Fibroblast of pulmonary artery (primary cell): ENCODE measurements at regions not wholly inside any gene's neighbourhood (a gene's known extent, or its start where the extent isn't known, plus 50 kb on each side); places are given as distances from the start of the nearest gene placed in this dataset.
A peak's percentile ranks its signal among the peaks of the same experiment; 100 is the strongest.

Source experiments
- DNase-seq: peaks from one replicate; pipeline ENCODE4 v3.0.0-alpha.2; 2010; ENCODE audit warnings: low read depth
- H3K4me3 ChIP-seq: replicated peaks from 2 replicates; pipeline ENCODE4 v1.5.1; 2011; ENCODE audit warnings: low read depth, mild to moderate bottlenecking, control low read depth, low read length, moderate library complexity
- CTCF ChIP-seq: IDR thresholded peaks from 2 replicates; pipeline ENCODE4 v1.5.1; 2011; ENCODE audit warnings: mild to moderate bottlenecking, control low read depth, low read length, inconsistent platforms; ENCODE audit errors: missing control alignments

DNA sequence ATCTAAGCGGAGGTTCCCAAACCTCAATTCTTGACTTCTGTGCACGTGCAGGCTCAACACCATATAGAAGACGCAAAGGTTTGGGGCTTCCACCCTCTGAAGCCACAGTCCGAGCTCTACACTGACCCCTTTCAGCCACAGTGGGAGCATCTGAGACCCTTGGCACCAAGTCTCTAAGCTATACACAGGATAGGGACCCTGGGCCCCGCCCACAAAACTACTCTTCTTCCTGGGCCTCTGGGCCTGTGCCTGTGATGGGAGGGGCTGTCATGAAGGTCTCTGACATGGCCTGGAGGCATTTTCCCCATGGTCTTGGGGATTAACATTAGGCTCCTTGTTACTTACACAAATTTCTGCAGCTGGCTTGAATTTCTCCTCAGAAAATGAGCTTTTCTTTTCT, 1374.1 kb upstream of the NXPH2 start:
- no peak for DNase-seq
- no peak overlapping the region for H3K4me3 ChIP-seq
- TF ChIP-seq CTCF: no peak

DNA sequence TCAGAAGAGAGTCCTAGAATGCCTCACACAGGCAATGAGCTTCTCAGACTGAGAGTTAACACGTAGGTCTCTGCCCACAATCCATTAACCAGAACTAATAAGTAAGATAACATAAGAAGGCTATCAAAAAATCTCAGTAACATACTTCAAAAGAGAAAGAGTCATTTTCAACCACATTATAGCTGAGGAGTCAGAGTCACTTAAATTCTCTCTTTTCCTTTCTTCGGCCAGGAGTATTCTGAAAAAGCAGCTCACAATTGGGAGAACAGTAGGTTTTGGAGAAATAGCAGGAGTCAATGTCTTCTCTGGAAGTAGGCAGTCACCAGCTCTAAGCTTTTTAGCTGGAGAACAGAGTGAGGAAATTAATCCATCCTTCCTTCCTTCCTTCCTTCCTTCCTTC, 1364.4 kb upstream of the NXPH2 start:
- no peak overlapping the region for H3K4me3 ChIP-seq
- TF ChIP-seq CTCF: no peak

DNA sequence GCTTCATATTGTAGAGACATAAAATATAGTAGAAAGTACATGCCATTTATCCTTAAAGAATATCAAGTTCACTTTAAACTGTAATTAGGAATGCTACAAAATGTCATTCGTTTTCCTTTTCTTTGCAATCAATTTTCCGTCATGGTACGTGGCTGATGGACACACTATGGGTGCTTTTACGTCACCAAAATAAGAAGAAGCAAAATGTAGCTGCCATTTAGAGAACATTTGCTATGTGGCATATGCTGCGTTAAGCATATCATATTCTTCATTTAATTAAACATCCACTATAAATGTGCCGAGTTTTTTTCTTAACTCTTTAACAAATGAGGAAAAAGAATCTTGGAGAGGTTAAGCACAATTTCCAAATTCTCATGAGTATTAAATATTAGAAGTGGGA, 1358.5 kb upstream of the NXPH2 start:
- no peak for DNase-seq
- H3K4me3 ChIP-seq: no peak overlapping the region
- no peak for TF ChIP-seq CTCF

More for the DNA sequence above, 1364.4 kb upstream of the NXPH2 start:
- DNase-seq: no peak

GRCh38 chr2:140136861-140137260, 1356.7 kb upstream of the NXPH2 start:
- DNase-seq: no peak
- TF ChIP-seq CTCF: no peak
- H3K4me3 ChIP-seq: no peak overlapping the region

GRCh38 chr2:140136366-140136765, 1356.2 kb upstream of the NXPH2 start:
- H3K4me3 ChIP-seq: no peak overlapping the region
- TF ChIP-seq CTCF: no peak
- DNase-seq: no peak

DNA sequence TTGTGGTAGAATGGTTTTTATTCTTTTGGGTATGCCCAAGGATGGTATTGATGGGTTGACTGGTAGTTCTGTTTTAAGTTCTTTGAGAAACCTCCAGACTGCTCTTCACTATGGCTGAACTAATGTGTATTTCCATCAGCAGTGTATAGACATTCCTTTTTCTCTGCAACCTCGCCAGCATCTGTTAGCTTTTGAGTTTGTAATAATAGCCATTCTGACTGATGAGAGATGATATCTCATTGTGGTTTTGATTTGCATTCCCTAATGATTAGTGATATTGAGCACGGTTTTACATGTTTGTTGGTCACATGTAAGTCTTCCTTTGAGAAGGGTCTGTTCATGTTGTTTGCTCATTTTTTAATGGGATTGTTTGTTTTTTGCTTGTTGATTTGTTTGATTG, 1348.7 kb upstream of the NXPH2 start:
- no peak overlapping the region for H3K4me3 ChIP-seq
- no peak for TF ChIP-seq CTCF
- DNase-seq: no peak

- DNase-seq: peak; percentile 4
- H3K4me3 ChIP-seq: no peak overlapping the region
- no peak for TF ChIP-seq CTCF
These were observed 1341.8 kb upstream of the NXPH2 start for GRCh38 chr2:140122001-140122400.
